NCI-H1694 (cell line): ENCODE measurements at regions not wholly inside any gene's neighbourhood (a gene's known extent, or its start where the extent isn't known, plus 50 kb on each side); places are given as distances from the start of the nearest gene placed in this dataset.

Source experiments
- DNase-seq: peaks from one replicate; lab custom pipeline; 2025; lab: John Stamatoyannopoulos, UW

DNA sequence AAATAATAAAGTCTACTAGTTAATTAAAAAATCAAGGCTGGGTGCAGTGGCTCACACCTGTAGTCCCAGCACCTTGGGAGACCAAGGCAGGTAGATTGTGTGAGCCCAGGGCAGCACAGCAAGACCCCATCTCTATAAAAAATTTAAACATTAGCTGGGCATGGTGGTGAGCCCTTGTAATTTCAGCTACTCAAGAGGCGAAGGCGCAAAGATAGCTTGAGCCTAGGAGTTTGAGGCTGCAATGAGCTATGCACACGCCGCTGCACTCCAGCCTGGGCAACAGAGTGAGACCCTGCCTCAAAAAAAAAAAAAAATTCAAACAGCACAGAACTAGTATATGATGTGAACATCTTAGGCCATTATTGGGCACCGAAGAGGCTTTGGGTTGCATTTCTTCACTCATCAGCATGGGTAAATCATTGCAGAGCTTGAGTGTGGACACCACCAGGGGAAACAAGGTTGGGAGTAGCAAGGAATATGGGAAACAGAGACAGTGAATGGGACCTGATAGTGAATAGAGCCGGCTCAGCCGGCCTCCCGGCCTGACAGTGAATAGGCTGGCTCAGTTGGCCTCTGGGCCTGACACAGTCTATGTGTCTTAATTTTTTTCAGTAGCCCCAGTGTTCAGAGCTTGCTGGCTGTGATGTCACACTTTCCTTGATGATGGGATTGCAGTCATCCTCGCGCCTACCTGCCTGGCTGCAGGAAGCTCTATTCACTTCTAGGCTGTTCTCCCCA is 89.1 kb upstream of the ERRFI1 start:
- DNase-seq = no peak

DNA sequence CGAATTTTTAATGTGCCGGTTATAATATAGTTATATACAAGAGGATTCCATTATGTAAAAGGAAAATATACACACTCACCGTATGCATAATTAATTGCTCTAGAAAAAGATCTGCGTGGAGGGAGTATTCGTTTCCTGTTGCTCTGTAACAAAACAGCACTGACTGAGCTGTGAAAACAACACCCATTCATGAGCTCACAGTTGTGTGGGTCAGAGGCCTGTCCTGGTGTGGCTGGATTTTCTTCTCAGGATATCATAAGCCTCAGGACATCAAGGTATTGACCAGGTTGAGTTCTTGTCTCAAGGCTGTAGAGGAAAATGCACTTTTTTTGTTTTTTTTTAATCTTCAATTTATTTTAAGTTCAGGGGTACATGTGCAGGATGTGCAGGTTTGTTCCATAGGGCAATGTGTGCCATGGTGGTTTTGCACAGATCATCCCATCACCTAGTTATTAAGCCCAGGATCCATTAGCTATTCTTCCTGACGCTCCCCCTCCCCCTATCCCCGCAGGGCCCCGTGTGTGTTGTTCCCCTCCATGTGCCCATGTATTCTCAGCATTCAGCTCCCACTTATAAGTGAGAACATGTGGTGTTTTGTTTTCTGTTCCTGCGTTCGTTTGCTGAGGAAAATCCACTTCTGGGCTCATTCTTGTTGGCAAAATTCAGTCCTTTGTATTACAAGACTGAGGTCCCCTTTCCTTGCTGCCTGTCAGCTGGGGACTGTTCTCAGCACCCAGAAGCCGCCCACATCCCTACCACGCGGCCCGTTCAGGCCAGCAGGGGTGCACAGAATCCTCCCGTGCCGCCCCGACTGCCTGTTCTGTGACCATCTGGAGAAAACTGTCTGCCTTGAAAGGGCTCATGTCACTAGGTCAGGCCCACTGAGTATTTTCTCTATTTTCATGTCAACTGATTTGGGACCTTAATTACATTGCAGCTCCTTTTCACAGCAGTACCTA is 87.4 kb upstream of the ERRFI1 start:
- peak; percentile 10 for DNase-seq

DNA sequence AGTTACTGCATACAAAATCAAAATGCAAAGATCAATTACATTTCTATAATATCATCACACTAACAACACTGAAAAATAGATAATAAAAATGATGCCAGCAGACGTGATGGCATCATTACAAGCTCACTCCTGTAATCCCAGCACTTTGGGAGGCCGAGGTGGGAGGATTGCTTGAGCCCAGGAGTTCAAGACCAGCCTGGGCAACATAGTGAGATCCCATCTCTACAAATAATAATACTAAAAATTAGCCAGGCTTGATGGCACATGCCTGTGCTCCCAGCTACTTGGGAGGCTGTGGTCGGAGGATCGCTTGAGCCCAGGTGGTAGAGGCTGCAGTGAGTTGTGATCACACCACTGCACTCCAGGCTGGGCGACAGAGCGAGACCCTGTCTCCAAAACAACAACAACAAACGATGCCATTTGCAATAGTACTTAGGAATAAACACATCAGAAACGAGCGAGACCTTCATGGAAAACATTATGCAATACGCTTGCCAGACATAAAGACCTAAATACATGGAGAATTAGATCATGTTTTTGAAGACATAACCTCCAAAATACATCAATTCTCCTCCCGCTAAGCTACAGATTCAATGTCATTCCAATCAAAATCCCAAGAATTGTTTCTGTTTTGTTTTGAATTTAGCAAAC is 86.6 kb upstream of the ERRFI1 start:
- DNase-seq = no peak

DNA sequence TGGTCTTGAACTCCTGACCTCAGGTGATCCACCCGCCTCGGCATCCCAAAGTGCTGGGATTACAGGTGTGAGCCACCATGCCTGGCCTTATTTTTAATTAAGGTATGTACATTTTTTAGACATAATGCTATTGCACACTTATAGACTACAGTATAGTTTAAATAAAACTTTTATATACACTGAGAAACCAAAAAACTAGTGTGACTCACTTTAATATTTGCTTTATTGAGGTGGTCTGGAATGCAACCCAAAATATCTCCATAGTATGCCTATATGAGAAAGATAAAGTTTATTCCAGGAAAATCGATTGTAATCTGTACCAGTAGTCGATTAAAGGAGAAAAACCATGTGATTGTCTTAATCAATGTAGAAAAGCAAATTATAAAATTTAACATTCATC is 85.5 kb upstream of the ERRFI1 start:
- DNase-seq = no peak

DNA sequence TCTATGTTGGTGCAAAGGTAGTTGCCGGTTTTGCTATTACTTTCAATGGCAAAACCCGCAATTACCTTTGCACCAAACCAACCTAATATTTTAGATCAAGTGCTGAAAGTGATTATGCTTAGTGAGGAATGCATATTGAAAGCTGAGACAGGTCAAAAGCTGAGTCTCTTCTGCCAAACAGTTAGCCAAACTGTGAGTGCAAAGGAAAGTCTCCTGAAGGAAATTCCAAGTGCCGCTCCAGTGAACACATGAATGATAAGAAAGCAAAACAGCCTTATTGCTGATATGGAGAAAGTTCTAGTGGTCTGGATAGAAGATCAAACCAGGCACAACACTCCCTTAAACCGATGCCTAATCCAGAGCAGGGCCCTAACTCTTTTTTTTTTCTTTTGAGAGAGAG is 83.1 kb upstream of the ERRFI1 start:
- no peak for DNase-seq

DNA sequence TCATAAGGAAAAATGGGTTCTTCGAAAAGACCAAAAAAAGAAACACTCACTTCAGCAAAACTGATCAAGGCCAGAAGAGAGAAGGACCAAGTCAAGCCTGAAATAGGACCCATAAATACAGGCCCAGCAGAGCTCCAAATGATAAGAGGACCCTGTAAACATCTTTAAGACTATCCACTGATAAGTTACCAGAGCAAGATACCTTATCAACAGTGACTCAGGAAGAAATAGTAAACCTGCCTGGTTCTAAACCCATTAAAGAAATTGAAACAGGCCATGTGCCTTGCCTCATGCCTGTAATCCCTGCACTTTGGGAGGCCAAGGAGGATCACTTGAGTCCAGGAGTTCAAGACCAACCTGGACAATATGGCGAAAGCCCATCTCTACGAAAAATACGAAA is 81.8 kb upstream of the ERRFI1 start:
- DNase-seq = no peak

DNA sequence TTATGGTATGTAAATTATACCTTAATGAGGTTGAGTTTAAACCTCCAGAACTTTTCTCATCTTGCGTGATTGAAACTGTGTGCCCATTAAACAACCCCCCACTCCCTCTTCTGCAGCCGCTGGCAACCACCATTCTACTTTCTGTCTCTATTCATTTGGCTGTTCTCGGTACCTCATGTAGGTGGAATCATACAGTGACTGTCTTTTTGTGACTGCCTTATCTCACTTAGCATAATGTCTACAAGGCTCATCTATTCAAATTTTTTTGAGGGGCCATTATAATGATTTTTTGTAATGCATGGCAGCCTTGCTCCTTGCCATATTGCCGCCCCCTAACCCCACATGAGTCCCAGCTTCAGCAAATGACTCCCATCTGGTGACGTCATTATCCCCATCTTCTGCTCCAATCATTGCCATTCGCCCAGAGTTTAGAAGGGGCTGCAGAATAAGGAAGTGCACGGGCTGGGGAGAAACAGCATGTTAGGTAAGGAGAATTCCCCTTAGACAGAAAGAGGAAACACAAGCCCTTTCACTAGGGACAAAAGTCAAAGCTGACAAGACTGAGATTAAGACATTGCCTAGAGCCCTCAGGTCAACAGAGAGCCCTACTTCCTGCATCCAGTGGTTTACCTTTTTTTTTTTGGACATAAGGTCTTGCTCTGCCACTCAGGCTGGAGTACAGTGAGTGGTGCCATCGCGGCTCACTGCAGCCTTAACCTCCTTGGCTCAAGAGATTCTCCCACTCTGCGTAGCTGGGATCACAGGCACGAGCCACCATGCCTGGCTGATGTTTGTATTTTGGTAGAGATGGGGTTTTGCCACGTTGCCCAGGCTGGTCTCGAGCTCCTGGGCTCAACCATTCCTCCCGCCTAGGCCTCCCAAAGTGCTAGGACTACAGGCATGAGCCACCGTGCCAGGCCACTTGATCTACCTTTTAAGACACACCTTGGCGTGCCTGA is 78.4 kb upstream of the ERRFI1 start:
- no peak for DNase-seq

DNA sequence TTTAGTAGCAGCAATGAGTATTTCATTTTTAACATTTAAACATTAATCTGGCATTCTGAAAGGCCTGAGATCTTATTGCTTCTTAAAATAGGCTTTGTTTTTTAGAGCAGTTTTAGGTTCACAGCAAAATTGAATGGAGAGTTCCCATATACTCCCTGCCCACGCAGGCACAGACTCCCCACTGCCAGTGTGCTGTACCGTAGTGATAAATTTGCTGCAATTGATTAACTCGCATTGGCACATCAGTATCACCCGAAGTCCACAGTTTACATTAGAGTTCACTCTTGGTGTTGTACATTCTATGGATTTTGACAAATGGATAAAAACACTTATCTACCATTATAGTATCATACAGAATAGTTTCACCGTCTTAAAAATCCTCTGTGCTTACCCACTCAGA is 71.8 kb upstream of the ERRFI1 start:
- DNase-seq = no peak

DNA sequence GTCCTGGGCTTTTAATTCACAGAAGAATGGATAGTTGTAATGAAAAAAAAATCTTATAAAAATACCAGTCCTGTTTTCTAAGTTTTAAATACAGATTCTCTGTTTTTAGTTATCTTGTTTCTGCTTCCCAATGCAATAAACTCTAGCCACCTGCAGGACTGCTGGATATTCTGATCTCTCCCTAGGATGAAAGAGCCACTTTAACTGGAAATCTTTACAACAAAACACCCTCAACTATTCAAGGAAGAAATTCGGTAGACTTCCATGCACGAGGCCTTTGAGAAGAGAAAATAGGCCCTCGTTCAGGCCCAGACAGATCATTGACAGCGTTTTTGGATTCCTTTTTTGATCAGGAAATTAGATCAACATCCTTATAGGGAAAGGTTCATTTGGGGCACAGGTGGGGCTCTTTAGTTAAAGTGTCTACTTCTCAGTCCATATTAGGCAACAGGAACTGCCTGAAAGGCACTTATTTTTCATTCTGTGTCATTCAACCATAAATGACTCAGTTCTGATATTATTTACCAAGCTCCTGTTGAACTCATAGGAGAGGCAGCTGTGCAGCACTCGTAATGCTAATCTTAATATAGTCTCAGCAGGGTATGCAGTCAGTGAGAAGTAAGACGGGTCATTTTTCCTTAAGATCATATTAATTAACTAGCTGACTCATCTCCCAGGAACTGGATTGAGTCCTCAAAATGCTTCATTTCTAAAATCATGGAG is 71.1 kb upstream of the ERRFI1 start:
- no peak for DNase-seq

DNA sequence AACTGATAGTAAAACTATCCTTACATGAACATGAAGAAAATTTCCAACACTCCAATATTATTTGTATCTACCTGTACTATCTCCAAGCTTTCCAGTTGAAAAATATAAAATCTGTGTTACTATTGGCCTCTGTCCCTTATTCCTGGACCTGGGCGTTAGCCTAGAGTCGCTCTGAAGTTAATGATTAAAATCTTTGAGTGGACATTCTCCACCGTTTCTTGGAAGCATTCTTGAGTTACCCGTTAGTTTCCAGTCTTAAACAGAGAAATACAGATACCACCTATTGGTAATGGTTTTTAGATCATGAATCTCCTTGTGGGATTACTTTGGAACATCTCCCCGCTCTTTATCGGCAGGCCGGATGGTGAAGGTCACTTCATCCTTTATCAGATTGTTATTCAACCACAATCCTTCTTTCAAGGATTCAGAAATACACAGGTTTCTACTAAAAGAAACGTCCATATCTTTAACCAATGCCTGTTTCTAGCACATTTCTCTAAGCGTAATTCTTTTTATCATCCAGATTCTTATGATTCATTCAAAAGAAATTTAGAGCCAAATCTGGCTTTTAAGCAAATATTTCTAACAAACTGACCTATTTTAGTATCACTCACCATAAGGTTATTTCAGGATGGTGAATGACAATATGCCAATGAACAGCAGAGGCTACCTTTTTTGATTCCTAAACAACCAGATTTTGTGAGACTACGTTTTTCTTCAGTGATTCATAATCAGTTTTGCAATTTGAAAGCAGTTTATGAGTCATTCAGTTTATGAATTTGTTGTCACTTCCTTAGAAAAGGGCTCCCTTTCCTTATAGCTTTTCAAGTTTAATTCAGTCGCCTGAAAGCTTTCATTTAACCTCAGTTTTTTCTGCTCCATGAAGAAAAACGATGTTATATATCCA is 70.2 kb upstream of the ERRFI1 start:
- DNase-seq = no peak

DNA sequence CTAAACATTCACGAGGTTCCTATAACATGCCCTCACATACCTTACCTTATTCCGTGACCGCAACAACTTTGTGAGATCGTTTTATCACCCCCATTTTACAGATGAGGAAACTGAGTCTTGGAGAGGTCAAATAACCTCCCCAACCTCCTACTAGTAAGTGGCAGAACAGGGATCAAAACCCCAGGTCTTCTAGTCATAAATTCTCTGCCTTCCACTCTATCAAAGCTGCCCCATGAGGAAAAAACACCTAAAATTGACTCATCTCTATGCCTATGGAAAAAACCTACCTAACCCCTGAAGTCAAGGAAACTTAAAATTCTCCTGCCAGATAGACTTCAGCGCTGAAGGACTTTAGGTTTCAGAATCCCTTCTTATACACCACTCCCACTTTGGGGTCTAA is 69.5 kb upstream of the ERRFI1 start:
- DNase-seq = no peak

DNA sequence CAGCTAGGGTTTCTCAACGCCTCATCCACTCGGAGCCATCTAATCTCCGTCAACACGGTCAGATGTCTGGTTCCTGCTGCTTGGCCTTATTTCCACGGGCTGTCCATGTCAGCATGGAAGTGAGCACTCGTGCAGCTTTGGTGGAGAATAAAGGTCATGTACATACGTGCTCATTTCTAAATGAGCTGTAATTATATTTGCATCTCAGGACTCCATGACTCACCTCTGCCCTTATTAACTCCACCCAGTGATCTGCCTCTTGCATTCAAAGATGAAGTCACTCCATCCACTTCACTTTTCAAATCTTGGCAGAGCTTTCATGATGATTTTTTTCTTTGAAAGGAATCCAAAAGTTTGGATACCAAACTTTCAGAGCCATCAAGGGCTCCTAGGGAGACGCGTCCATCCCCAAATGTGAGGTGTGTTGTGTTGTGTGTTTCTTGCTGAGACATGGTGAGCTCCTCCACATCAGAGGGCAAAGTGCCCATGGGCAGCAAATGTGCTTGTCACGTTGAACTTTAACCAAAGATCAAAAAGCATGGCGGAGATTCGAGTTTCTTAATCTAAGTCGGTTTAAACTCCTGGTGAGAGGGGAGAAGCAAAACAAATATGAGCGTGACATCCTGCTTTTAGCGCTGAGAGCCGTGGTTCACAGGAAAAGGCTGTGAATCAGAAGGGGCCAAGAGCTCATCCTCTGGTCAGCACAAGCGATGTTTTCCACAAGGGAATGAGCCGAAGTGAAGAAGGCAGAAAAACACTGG is 68.6 kb upstream of the ERRFI1 start:
- DNase-seq = no peak

DNA sequence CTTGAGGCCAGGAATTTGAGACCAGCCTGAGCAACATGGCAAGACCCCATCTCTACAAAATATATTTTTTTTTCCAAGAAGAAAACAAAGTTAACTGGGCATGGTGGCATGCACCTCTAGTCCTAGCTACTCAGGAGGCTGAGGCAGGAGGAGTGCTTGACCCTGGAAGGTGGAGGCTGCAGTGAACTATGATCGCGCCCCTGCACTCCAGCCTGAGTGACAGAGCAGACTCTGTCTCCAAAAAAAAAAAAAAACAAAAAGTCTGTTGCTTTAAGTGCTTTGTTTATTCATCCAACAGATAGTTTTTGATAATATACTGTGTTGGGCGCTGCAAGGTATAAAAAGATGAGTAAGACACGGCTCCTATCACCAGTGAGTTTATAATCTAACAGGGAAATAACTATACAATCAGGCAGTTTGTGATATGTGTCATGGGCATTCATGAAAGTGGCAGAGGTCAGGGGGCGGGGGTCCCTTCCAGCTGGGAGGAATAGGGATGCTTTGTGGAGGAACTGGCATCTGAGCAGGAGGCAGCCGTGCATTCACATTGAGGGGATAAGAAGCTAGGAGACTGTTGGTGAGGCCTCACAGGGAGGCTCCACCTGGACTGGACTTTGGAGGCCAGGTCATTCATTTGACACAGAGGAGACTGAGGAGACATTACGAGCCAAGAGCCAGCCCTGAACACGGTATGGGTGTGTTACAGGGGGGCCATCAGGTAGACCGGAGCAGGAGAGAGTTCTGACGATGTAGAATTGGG is 67.3 kb upstream of the ERRFI1 start:
- no peak for DNase-seq

DNA sequence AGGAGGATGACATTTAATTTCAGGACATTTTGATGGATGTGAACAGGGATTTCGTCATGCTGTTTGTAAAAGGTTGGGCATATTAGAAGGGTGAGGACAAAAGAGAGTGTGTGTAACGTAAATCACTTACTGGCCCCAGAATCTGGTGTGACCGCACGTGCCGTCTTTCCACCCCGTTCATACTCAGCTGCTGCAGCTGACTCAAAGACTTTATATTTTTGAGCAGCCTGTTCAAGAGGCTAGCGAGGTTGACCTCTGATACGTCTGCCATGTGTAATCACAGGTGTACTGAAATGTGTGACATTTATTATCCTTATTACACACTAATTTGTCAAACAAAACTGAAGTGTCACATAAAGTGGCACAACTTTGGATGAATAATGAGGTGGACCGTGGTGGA is 66.5 kb upstream of the ERRFI1 start:
- no peak for DNase-seq

DNA sequence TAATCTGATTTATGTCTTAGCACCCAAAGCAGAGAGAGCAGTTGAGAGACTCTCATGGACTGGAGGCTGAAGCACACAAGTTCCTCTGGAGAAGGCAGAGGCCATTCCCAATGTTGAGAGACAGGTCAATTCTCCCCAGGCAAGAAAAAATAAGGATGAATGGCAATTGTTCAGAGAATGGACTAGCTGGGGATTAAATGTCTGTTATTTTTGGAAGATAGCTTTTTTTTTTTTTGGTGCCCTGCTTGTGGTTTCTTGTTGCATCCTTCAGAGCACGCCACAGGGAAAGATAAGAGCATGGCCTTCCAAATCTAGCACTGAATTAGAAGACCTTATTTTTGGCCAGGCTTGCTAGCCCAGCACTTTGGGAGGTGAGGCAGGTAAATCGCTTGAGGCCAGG is 65.6 kb upstream of the ERRFI1 start:
- DNase-seq = no peak

DNA sequence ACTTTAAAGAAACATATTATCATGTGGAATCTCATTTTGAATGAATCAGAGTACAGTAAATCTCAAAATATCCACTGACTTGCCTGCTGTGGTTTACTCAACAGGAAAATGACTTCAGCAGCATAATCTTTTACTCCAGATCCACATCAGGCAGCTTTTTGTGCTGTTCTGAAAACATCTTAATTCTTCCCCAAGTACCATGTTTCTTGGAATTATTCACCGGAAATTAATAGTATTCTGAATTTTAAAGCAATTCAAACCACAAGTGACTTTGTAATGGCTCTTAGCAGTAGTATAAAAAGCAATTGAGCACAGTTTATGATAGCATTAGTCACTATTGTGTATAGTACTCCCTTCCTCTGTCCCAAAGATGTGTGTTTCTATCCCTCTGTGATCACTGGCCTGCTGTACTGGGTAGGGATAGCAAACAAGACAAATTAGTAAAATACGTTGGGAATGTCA is 64.2 kb upstream of the ERRFI1 start:
- DNase-seq = no peak

DNA sequence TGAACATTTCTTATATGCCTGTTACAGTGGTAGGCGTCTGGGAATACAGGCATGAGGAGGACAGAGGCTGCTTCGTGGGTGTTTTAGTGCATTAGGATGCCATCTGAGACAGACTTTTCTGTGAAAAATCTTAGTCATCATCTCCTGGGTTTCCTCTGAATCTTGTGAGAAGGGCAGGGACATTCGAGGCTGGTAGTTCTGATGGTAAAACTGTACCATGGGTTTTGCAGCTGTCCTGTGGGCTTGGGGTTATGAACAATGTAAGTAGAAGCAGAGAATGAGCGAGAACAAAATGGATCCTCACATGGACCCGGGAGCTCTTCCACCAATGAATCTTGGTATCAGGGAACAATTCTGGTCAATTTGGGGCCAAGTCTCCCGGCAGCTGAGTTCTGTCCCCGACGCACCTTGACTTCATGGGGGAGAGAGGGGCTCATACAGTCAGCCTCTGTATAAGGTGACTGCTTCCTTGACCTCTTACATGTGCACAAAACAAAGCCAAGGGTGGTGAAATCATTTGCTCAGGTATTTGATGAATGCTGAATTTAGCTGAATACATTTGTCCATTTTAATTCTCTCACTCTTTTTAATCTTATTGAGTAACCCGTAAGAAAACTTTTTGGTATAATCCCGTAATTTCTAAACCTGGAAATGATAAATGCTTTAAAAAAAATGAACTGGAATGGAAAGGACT is 63.6 kb upstream of the ERRFI1 start:
- no peak for DNase-seq

DNA sequence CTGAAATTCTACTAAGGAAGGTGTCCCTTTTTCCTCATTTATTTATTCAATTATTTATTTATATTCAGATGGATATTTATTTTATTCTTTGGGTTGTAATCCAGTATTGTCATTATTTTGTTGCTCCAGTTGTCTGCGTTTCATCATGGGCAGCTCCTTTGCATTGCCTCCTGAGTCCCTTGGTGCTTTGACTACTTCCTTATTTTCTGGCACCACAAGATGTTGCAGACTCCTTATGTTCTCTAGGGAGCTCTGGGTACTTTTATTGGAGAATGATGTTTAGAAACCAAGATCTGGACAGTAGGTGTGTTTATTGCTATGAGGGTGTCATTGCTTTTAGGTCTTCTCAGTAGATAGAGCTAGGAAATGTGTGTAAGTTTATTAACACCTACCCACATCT is 59.9 kb upstream of the ERRFI1 start:
- DNase-seq = no peak
